K562 (cell line): ENCODE measurements at regions not wholly inside any gene's neighbourhood (a gene's known extent, or its start where the extent isn't known, plus 50 kb on each side); places are given as distances from the start of the nearest gene placed in this dataset.

Experiments used
- ATAC-seq: fragments of 200-7000 bp; cut with Tn5 transposase; 3 replicates; pipeline ENCODE4 v1.9.1; 2020; ENCODE audit warnings: moderate library complexity
- BruUV-seq: library from RNA; stranded (reverse); fragments of 400-500 nt; replicated peaks from 2 replicates; lab custom pipeline; 2021; lab: Mats Ljungman, UMichigan
- CTCF ChIA-PET: fragments of 300-600 bp; formaldehyde crosslinking; extraction: SDS; loops from one replicate; lab custom pipeline; 2021; ENCODE audit warnings: low intra/inter-chr PET ratio; lab: Yijun Ruan, JAX
- POLR2A ChIA-PET: fragments of 300-600, 350-650 bp; sonication (Branson Sonifier 250); formaldehyde crosslinking; extraction: SDS; loops from one replicate; lab custom pipeline; 2021; ENCODE audit warnings: antibody characterized with exemption, inconsistent platforms; lab: Yijun Ruan, JAX
- DNase-seq, 4 experiments: peaks; one replicate each; pipeline versions ENCODE4 v3.0.0 to v3.0.0-alpha.2; 2011 to 2018; ENCODE audit warnings: low spot score in 3 of 4, mixed read lengths in 3 of 4; ENCODE audit errors: extremely low read depth in 1 of 4
- FAIRE-seq: peaks from 2 replicates; lab custom pipeline; 2011; peaks lifted over from hg19 to GRCh38; lab: Jason Lieb, UNC
- H2AFZ ChIP-seq: 2 replicates; pipeline ENCODE4 v1.6.0; 2011; ENCODE audit warnings: low read depth, low read length, control low read depth, inconsistent platforms
- H3K27ac ChIP-seq: fragments of 200-600 bp; 3 replicates; pipeline ENCODE4 v1.8.0; 2011; ENCODE audit warnings: low read depth, mild to moderate bottlenecking, control low read depth, inconsistent platforms, low read length, moderate library complexity, mixed read lengths; ENCODE audit errors: extremely low read depth
- H3K27me3 ChIP-seq, 2 experiments: fragments of 300-600 bp in 1 of 2; 2 replicates in 1 of 2; 3 replicates in 1 of 2; pipeline versions ENCODE4 v1.6.0 to v1.8.0; 2011; ENCODE audit warnings: inconsistent platforms in 2 of 2, low read length in 2 of 2, mild to moderate bottlenecking in 1 of 2, mixed read lengths in 1 of 2, moderate library complexity in 1 of 2; ENCODE audit not compliant: control insufficient read depth in 2 of 2, insufficient read depth in 2 of 2
- H3K36me3 ChIP-seq: fragments of 300-600 bp; 3 replicates; pipeline ENCODE4 v1.8.0; 2011; ENCODE audit warnings: mild to moderate bottlenecking, low read length, inconsistent platforms; ENCODE audit not compliant: control insufficient read depth, insufficient read depth
- H3K4me1 ChIP-seq, 2 experiments: fragments of 200-600 bp in 1 of 2; replicated peaks in 1 of 2; 2 replicates in 1 of 2; 3 replicates in 1 of 2; pipeline versions ENCODE4 v1.5.1 to v1.8.0; 2011; ENCODE audit warnings: inconsistent platforms in 2 of 2, low read length in 2 of 2, mild to moderate bottlenecking in 1 of 2, mixed read lengths in 1 of 2, moderate library complexity in 1 of 2; ENCODE audit not compliant: control insufficient read depth in 2 of 2, insufficient read depth in 2 of 2
- H3K4me2 ChIP-seq: 2 replicates; pipeline ENCODE4 v1.6.1; 2011; ENCODE audit warnings: low read length, control low read depth, inconsistent platforms, mixed read lengths; ENCODE audit not compliant: insufficient read depth
- H3K4me3 ChIP-seq: fragments of 200-600 bp; sonication (generic), shearing (Covaris generic); 2 replicates; pipeline ENCODE4 v1.5.1; 2016; ENCODE audit warnings: control low read depth, inconsistent platforms
- H3K79me2 ChIP-seq: fragments of 200-600 bp; 3 replicates; pipeline ENCODE4 v1.8.0; 2011; ENCODE audit warnings: low read length, inconsistent platforms; ENCODE audit not compliant: control insufficient read depth, insufficient read depth
- H3K9ac ChIP-seq, 2 experiments: 2 replicates each; pipeline versions ENCODE4 v1.6.0 to v1.6.1; 2011; ENCODE audit warnings: low read depth in 2 of 2, low read length in 2 of 2, control low read depth in 1 of 2, inconsistent platforms in 1 of 2, mild to moderate bottlenecking in 1 of 2, mixed read lengths in 1 of 2; ENCODE audit not compliant: insufficient read depth in 1 of 2
- H3K9me1 ChIP-seq: one replicate; pipeline ENCODE4 v1.6.0; 2011; ENCODE audit warnings: inconsistent platforms, mild to moderate bottlenecking, low read length, moderate library complexity; ENCODE audit not compliant: control insufficient read depth, insufficient read depth
- H3K9me3 ChIP-seq: replicated peaks from 2 replicates; pipeline ENCODE4 v1.5.1; 2011; ENCODE audit warnings: low read depth, low read length, inconsistent platforms; ENCODE audit not compliant: control insufficient read depth, insufficient read depth
- H4K20me1 ChIP-seq: replicated peaks from 2 replicates; pipeline ENCODE4 v1.6.1; 2011; ENCODE audit warnings: low read length, inconsistent platforms, mixed read lengths; ENCODE audit not compliant: control insufficient read depth, insufficient read depth
- BCL6 ChIP-seq: fragments of 250-450 bp; sonication (Bioruptor Pico); IDR thresholded peaks from 2 replicates; pipeline ENCODE4 v1.4.0; 2020
- GABPA ChIP-seq: fragments of 200-800 bp; sonication (Bioruptor generic); conservative IDR thresholded peaks from 2 replicates; pipeline ENCODE4 v1.6.1; 2016; ENCODE audit warnings: low read depth, missing genetic modification characterization, missing compliant biosample characterization
- MCM5 ChIP-seq: fragments of 450-650 bp; IDR thresholded peaks from 2 replicates; pipeline ENCODE4 v1.6.1; 2016; ENCODE audit warnings: low read depth
- NCOA1 ChIP-seq: fragments of 450-650 bp; IDR thresholded peaks from 2 replicates; pipeline ENCODE4 v1.6.1; 2016; ENCODE audit warnings: low read depth
- PYGO2 ChIP-seq: fragments of 450-650 bp; IDR thresholded peaks from 2 replicates; pipeline ENCODE4 v1.6.1; 2016; ENCODE audit warnings: mild to moderate bottlenecking, missing genetic modification characterization, moderate library complexity, missing compliant biosample characterization
- RNF219 ChIP-seq: fragments of 250-450 bp; sonication (Bioruptor Pico); IDR thresholded peaks from 2 replicates; pipeline ENCODE4 v1.5.0; 2022; ENCODE audit warnings: mild to moderate bottlenecking
- SIN3B ChIP-seq: fragments of 450-650 bp; IDR thresholded peaks from 2 replicates; pipeline ENCODE4 v1.6.1; 2017; ENCODE audit warnings: low read depth, mild to moderate bottlenecking, moderate library complexity
- SMARCB1 ChIP-seq: IDR thresholded peaks from 2 replicates; pipeline ENCODE4 v1.6.1; 2011; ENCODE audit warnings: improper control_type of control experiment, low read depth; ENCODE audit not compliant: insufficient read length
- STAT5B ChIP-seq: fragments of 250-450 bp; sonication (Bioruptor Pico); IDR thresholded peaks from 2 replicates; pipeline ENCODE4 v1.8.0; 2021; ENCODE audit warnings: mild to moderate bottlenecking, inconsistent platforms
- TEAD1 ChIP-seq, 2 experiments: fragments of 450-650 bp in 1 of 2; sonication (generic) in 1 of 2; formaldehyde crosslinking; IDR thresholded peaks; 2 replicates each; pipeline versions ENCODE4 v1.4.0 to v1.8.0; 2020 to 2022; ENCODE audit warnings: mild to moderate bottlenecking in 2 of 2, missing genetic modification reagents in 1 of 2
- TSHZ1 ChIP-seq: fragments of 250-450 bp; sonication (Bioruptor Pico); IDR thresholded peaks from 2 replicates; pipeline ENCODE4 v1.4.0; 2020; ENCODE audit warnings: mild to moderate bottlenecking, moderate library complexity
- U2AF1 ChIP-seq: fragments of 200-400 bp; formaldehyde crosslinking; optimal IDR thresholded peaks from 2 replicates; pipeline ENCODE3; 2017; ENCODE audit warnings: mild to moderate bottlenecking, low read depth, low read length, moderate library complexity
- ZBTB5 ChIP-seq: fragments of 450-650 bp; IDR thresholded peaks from 2 replicates; pipeline ENCODE4 v1.6.1; 2017; ENCODE audit warnings: antibody characterized with exemption
- ZEB2 ChIP-seq: fragments of 450-650 bp; IDR thresholded peaks from 2 replicates; pipeline ENCODE4 v1.6.1; 2016
- ZNF830 ChIP-seq: fragments of 250-450 bp; sonication (Bioruptor Pico); IDR thresholded peaks from 2 replicates; pipeline ENCODE4 v1.5.0; 2021; ENCODE audit warnings: mild to moderate bottlenecking
- WGBS: fragments of 100-300 bp; shearing (Covaris generic); methylation state at CpG from one replicate; pipeline ENCODE4 v1.1.6; 2016; ENCODE audit warnings: low coverage, mixed read lengths; ENCODE audit not compliant: insufficient coverage; ENCODE audit errors: missing lambda C conversion rate; 5-methylcytosine and 5-hydroxymethylcytosine counted together
- in situ Hi-C: fragments of 300-500 bp; cut with MboI; formaldehyde crosslinking; loops from 4 replicates; pipeline ENCODE4 v1.15.0; 2018; ENCODE audit warnings: inconsistent platforms, mixed read lengths
- intact Hi-C: fragments of 100-400 bp; cut with micrococcal nuclease; formaldehyde crosslinking; loops from 2 replicates; pipeline ENCODE4 v1.14.2; 2022
- TF ChIP-seq, protein P1 (sequence below): fragments of 450-650 bp; IDR thresholded peaks from 2 replicates; pipeline ENCODE4 v1.6.1; 2018; ENCODE audit warnings: mild to moderate bottlenecking, low read depth; ENCODE audit not compliant: partially characterized antibody

- H3K9ac ChIP-seq = no peak overlapping the region
- no peak overlapping the region for H3K4me2 ChIP-seq
- H3K79me2 ChIP-seq = no peaks in the 10 kb centered on the region
- FAIRE-seq (no peak), DNase-seq (no peak), ATAC-seq (no peak)
- intact Hi-C loops (no loop called here), in situ Hi-C loops (no loop called here)
- H3K36me3 ChIP-seq = no peaks in the 10 kb centered on the region
- ChIA-PET CTCF (no interaction called here), POLR2A (no interaction called here)
- H3K27ac ChIP-seq = no peak overlapping the region
- H3K4me3 ChIP-seq = no peak overlapping the region
- 7% methylated on average over 1 of the region's 1 CpG for WGBS
- BruUV-seq = no TSS peak
- H3K4me1 ChIP-seq = no peaks in the 10 kb centered on the region
- H2AFZ ChIP-seq = no peak overlapping the region
- H4K20me1 ChIP-seq = no peaks in the 10 kb centered on the region
- no peaks in the 10 kb centered on the region for H3K9me1 ChIP-seq
- no peaks in the 10 kb centered on the region for H3K9me3 ChIP-seq
- no peaks in the 10 kb centered on the region for H3K27me3 ChIP-seq
- TF ChIP-seq NCOA1 (no peak), STAT5B (no peak), GABPA (tag) (no peak), SMARCB1 (no peak), MCM5 (no peak), ZEB2 (no peak), BCL6 (no peak), TEAD1 (CRISPR knock-in tag; IDR thresholded peaks at IDR 0.05) (no peak), PYGO2 (tag) (no peak), U2AF1 (no peak), SIN3B (no peak), RNF219 (CRISPR knock-in tag) (no peak), ZBTB5 (no peak), ZNF830 (no peak), TSHZ1 (CRISPR knock-in tag) (no peak)
- TF ChIP-seq, protein P1, sequence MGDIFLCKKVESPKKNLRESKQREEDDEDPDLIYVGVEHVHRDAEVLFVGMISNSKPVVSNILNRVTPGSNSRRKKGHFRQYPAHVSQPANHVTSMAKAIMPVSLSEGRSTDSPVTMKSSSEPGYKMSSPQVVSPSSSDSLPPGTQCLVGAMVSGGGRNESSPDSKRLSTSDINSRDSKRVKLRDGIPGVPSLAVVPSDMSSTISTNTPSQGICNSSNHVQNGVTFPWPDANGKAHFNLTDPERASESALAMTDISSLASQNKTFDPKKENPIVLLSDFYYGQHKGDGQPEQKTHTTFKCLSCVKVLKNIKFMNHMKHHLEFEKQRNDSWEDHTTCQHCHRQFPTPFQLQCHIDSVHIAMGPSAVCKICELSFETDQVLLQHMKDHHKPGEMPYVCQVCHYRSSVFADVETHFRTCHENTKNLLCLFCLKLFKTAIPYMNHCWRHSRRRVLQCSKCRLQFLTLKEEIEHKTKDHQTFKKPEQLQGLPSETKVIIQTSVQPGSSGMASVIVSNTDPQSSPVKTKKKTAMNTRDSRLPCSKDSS = no peak
These were observed 232.4 kb upstream of the RBMS1 start for GRCh38 chr2:160726046-160726445.
